K562 (cell line): ENCODE measurements at regions not wholly inside any gene's neighbourhood (a gene's known extent, or its start where the extent isn't known, plus 50 kb on each side); places are given as distances from the start of the nearest gene placed in this dataset.

Experiments
- ATAC-seq: fragments of 200-7000 bp; cut with Tn5 transposase; 3 replicates; pipeline ENCODE4 v1.9.1; 2020; ENCODE audit warnings: moderate library complexity
- BruUV-seq: library from RNA; stranded (reverse); fragments of 400-500 nt; replicated peaks from 2 replicates; lab custom pipeline; 2021; lab: Mats Ljungman, UMichigan
- CTCF ChIA-PET: fragments of 300-600 bp; formaldehyde crosslinking; extraction: SDS; loops from one replicate; lab custom pipeline; 2021; ENCODE audit warnings: low intra/inter-chr PET ratio; lab: Yijun Ruan, JAX
- POLR2A ChIA-PET: fragments of 300-600, 350-650 bp; sonication (Branson Sonifier 250); formaldehyde crosslinking; extraction: SDS; loops from one replicate; lab custom pipeline; 2021; ENCODE audit warnings: antibody characterized with exemption, inconsistent platforms; lab: Yijun Ruan, JAX
- DNase-seq, 4 experiments: peaks; one replicate each; pipeline versions ENCODE4 v3.0.0 to v3.0.0-alpha.2; 2011 to 2018; ENCODE audit warnings: low spot score in 3 of 4, mixed read lengths in 3 of 4; ENCODE audit errors: extremely low read depth in 1 of 4
- FAIRE-seq: peaks from 2 replicates; lab custom pipeline; 2011; peaks lifted over from hg19 to GRCh38; lab: Jason Lieb, UNC
- H2AFZ ChIP-seq: 2 replicates; pipeline ENCODE4 v1.6.0; 2011; ENCODE audit warnings: low read depth, low read length, control low read depth, inconsistent platforms
- H3K27ac ChIP-seq: fragments of 200-600 bp; 3 replicates; pipeline ENCODE4 v1.8.0; 2011; ENCODE audit warnings: low read depth, mild to moderate bottlenecking, control low read depth, inconsistent platforms, low read length, moderate library complexity, mixed read lengths; ENCODE audit errors: extremely low read depth
- H3K27me3 ChIP-seq, 2 experiments: fragments of 300-600 bp in 1 of 2; 2 replicates in 1 of 2; 3 replicates in 1 of 2; pipeline versions ENCODE4 v1.6.0 to v1.8.0; 2011; ENCODE audit warnings: inconsistent platforms in 2 of 2, low read length in 2 of 2, mild to moderate bottlenecking in 1 of 2, mixed read lengths in 1 of 2, moderate library complexity in 1 of 2; ENCODE audit not compliant: control insufficient read depth in 2 of 2, insufficient read depth in 2 of 2
- H3K36me3 ChIP-seq: fragments of 300-600 bp; 3 replicates; pipeline ENCODE4 v1.8.0; 2011; ENCODE audit warnings: mild to moderate bottlenecking, low read length, inconsistent platforms; ENCODE audit not compliant: control insufficient read depth, insufficient read depth
- H3K4me1 ChIP-seq, 2 experiments: fragments of 200-600 bp in 1 of 2; replicated peaks in 1 of 2; 2 replicates in 1 of 2; 3 replicates in 1 of 2; pipeline versions ENCODE4 v1.5.1 to v1.8.0; 2011; ENCODE audit warnings: inconsistent platforms in 2 of 2, low read length in 2 of 2, mild to moderate bottlenecking in 1 of 2, mixed read lengths in 1 of 2, moderate library complexity in 1 of 2; ENCODE audit not compliant: control insufficient read depth in 2 of 2, insufficient read depth in 2 of 2
- H3K4me2 ChIP-seq: 2 replicates; pipeline ENCODE4 v1.6.1; 2011; ENCODE audit warnings: low read length, control low read depth, inconsistent platforms, mixed read lengths; ENCODE audit not compliant: insufficient read depth
- H3K4me3 ChIP-seq: fragments of 200-600 bp; sonication (generic), shearing (Covaris generic); 2 replicates; pipeline ENCODE4 v1.5.1; 2016; ENCODE audit warnings: control low read depth, inconsistent platforms
- H3K79me2 ChIP-seq: fragments of 200-600 bp; 3 replicates; pipeline ENCODE4 v1.8.0; 2011; ENCODE audit warnings: low read length, inconsistent platforms; ENCODE audit not compliant: control insufficient read depth, insufficient read depth
- H3K9ac ChIP-seq, 2 experiments: 2 replicates each; pipeline versions ENCODE4 v1.6.0 to v1.6.1; 2011; ENCODE audit warnings: low read depth in 2 of 2, low read length in 2 of 2, control low read depth in 1 of 2, inconsistent platforms in 1 of 2, mild to moderate bottlenecking in 1 of 2, mixed read lengths in 1 of 2; ENCODE audit not compliant: insufficient read depth in 1 of 2
- H3K9me1 ChIP-seq: one replicate; pipeline ENCODE4 v1.6.0; 2011; ENCODE audit warnings: inconsistent platforms, mild to moderate bottlenecking, low read length, moderate library complexity; ENCODE audit not compliant: control insufficient read depth, insufficient read depth
- H3K9me3 ChIP-seq: replicated peaks from 2 replicates; pipeline ENCODE4 v1.5.1; 2011; ENCODE audit warnings: low read depth, low read length, inconsistent platforms; ENCODE audit not compliant: control insufficient read depth, insufficient read depth
- H4K20me1 ChIP-seq: replicated peaks from 2 replicates; pipeline ENCODE4 v1.6.1; 2011; ENCODE audit warnings: low read length, inconsistent platforms, mixed read lengths; ENCODE audit not compliant: control insufficient read depth, insufficient read depth
- BHLHE40 ChIP-seq: IDR thresholded peaks from 2 replicates; pipeline ENCODE4 v1.6.1; 2011; ENCODE audit warnings: low read length, improper control_type of control experiment
- FOSL1 ChIP-seq: fragments of 200-800 bp; sonication (Bioruptor generic); conservative IDR thresholded peaks from 2 replicates; pipeline ENCODE4 v1.6.1; 2016; ENCODE audit warnings: missing genetic modification characterization, missing compliant biosample characterization
- MCM7 ChIP-seq, 2 experiments: fragments of 450-650 bp; IDR thresholded peaks; 2 replicates each; pipeline ENCODE4 v1.6.1; 2016 to 2018
- NFIC ChIP-seq: fragments of 450-650 bp; IDR thresholded peaks from 2 replicates; pipeline ENCODE4 v1.6.1; 2017; ENCODE audit warnings: mild to moderate bottlenecking, inconsistent platforms
- NONO ChIP-seq, 2 experiments: fragments of 200-400 bp in 1 of 2; fragments of 450-650 bp in 1 of 2; formaldehyde crosslinking in 1 of 2; IDR thresholded peaks; 2 replicates each; pipeline ENCODE4 v1.6.1; 2017; ENCODE audit warnings: low read depth in 2 of 2, mild to moderate bottlenecking in 2 of 2, moderate library complexity in 2 of 2, low read length in 1 of 2
- PHF20 ChIP-seq: fragments of 450-650 bp; IDR thresholded peaks from 2 replicates; pipeline ENCODE4 v1.6.1; 2018; ENCODE audit not compliant: partially characterized antibody
- PHF21A ChIP-seq: fragments of 450-650 bp; IDR thresholded peaks from 2 replicates; pipeline ENCODE4 v1.6.1; 2017; ENCODE audit warnings: low read depth, borderline replicate concordance
- POLR2B ChIP-seq: fragments of 450-650 bp; IDR thresholded peaks from 2 replicates; pipeline ENCODE4 v1.6.1; 2018; ENCODE audit warnings: low read depth; ENCODE audit not compliant: partially characterized antibody
- PRPF4 ChIP-seq: fragments of 200-400 bp; formaldehyde crosslinking; IDR thresholded peaks from one replicate; pipeline ENCODE4 v1.6.1; 2017; ENCODE audit warnings: low read length, low read depth, mild to moderate bottlenecking; ENCODE audit not compliant: insufficient read depth, poor library complexity, severe bottlenecking
- PTTG1 ChIP-seq: fragments of 450-650 bp; IDR thresholded peaks from 2 replicates; pipeline ENCODE4 v1.6.1; 2016; ENCODE audit warnings: low read depth, mild to moderate bottlenecking, missing genetic modification characterization, missing compliant biosample characterization
- SIRT6 ChIP-seq: IDR thresholded peaks from one replicate; pipeline ENCODE4 v1.6.1; 2012; ENCODE audit warnings: low read depth, mild to moderate bottlenecking, control low read depth, inconsistent platforms, low read length, moderate library complexity
- SMARCE1 ChIP-seq: fragments of 450-650 bp; IDR thresholded peaks from 2 replicates; pipeline ENCODE4 v1.7.1; 2016; ENCODE audit warnings: mild to moderate bottlenecking
- TRIM24 ChIP-seq, 2 experiments: fragments of 450-650 bp; IDR thresholded peaks; 2 replicates each; pipeline ENCODE4 v1.6.1; 2016
- ZEB2 ChIP-seq: fragments of 450-650 bp; IDR thresholded peaks from 2 replicates; pipeline ENCODE4 v1.6.1; 2016
- ZNF512 ChIP-seq: IDR thresholded peaks from 2 replicates; pipeline ENCODE4 v1.6.1; 2016; ENCODE audit warnings: missing genetic modification characterization, missing compliant biosample characterization
- WGBS: fragments of 100-300 bp; shearing (Covaris generic); methylation state at CpG from one replicate; pipeline ENCODE4 v1.1.6; 2016; ENCODE audit warnings: low coverage, mixed read lengths; ENCODE audit not compliant: insufficient coverage; ENCODE audit errors: missing lambda C conversion rate; 5-methylcytosine and 5-hydroxymethylcytosine counted together
- in situ Hi-C: fragments of 300-500 bp; cut with MboI; formaldehyde crosslinking; loops from 4 replicates; pipeline ENCODE4 v1.15.0; 2018; ENCODE audit warnings: inconsistent platforms, mixed read lengths
- intact Hi-C: fragments of 100-400 bp; cut with micrococcal nuclease; formaldehyde crosslinking; loops from 2 replicates; pipeline ENCODE4 v1.14.2; 2022
- TF ChIP-seq, protein P1 (sequence below): IDR thresholded peaks from 2 replicates; pipeline ENCODE4 v1.6.1; 2011; ENCODE audit not compliant: insufficient read length; ENCODE audit errors: extremely low read depth
- TF ChIP-seq, protein P2 (sequence below): fragments of 450-650 bp; formaldehyde crosslinking; IDR thresholded peaks from 2 replicates; pipeline ENCODE4 v1.4.0; 2020; ENCODE audit warnings: mild to moderate bottlenecking
- TF ChIP-seq, protein P3 (sequence below): fragments of 250-450 bp; sonication (Bioruptor Pico); IDR thresholded peaks from 2 replicates; pipeline ENCODE4 v1.4.0; 2020; ENCODE audit warnings: mild to moderate bottlenecking, moderate library complexity, borderline replicate concordance

DNA sequence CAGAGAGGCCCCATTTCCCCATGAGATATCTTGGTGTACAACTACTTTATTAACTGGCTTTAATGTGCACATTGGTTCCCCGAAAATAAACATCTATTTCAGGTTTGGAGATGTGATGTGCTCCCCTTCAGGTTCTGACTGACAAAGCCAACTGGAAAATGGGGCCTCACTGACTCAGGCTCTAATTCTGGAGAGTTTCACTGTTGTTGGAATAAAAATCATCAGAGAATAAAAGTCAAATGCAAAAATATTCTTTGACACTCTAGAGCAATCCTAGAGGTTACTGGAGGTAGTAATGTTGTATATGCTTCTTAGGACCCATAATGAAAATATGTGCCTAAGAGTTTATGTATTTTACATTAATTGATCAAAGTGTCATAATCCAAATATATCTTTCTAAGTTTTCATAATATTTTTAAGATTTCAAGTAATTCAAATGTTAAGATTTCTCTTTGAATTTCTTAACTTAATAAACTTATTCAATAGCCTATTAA is 189.9 kb upstream of the COL3A1 start:
- CTCF ChIA-PET: no interaction called here
- ATAC-seq (no peak), FAIRE-seq (no peak), DNase-seq (no peak)
- Histone ChIP-seq H3K27me3 (no peaks in the 10 kb centered on the region), H2AFZ (no peak overlapping the region), H3K9me3 (no peaks in the 10 kb centered on the region), H3K79me2 (no peaks in the 10 kb centered on the region), H3K9ac (no peak overlapping the region), H3K4me1 (no peaks in the 10 kb centered on the region), H3K4me2 (no peak overlapping the region), H4K20me1 (no peaks in the 10 kb centered on the region), H3K36me3 (no peaks in the 10 kb centered on the region), H3K9me1 (no peaks in the 10 kb centered on the region), H3K27ac (no peak overlapping the region), H3K4me3 (no peak overlapping the region)
- in situ Hi-C loops: no loop called here
- POLR2A ChIA-PET: no interaction called here
- WGBS: 0% methylated on average over 1 of the region's 1 CpG
- BruUV-seq: no TSS peak
- intact Hi-C loops: no loop called here
- TF ChIP-seq PHF20 (no peak), BHLHE40 (no peak), POLR2B (no peak), PHF21A (no peak), ZEB2 (no peak), TRIM24 (IDR thresholded peaks at IDR 0.05) (no peak), SMARCE1 (no peak), FOSL1 (no peak), ZNF512 (tag) (no peak), MCM7 (IDR thresholded peaks at IDR 0.05) (no peak), NONO (IDR thresholded peaks at IDR 0.05; ENCODE audit: low read depth in 2 of 2, low read length in 1 of 2) (no peak), PRPF4 (no peak), NFIC (no peak), PTTG1 (no peak), SIRT6 (no peak)
- TF ChIP-seq, protein P1, sequence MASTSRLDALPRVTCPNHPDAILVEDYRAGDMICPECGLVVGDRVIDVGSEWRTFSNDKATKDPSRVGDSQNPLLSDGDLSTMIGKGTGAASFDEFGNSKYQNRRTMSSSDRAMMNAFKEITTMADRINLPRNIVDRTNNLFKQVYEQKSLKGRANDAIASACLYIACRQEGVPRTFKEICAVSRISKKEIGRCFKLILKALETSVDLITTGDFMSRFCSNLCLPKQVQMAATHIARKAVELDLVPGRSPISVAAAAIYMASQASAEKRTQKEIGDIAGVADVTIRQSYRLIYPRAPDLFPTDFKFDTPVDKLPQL: no peak
- TF ChIP-seq, protein P2, sequence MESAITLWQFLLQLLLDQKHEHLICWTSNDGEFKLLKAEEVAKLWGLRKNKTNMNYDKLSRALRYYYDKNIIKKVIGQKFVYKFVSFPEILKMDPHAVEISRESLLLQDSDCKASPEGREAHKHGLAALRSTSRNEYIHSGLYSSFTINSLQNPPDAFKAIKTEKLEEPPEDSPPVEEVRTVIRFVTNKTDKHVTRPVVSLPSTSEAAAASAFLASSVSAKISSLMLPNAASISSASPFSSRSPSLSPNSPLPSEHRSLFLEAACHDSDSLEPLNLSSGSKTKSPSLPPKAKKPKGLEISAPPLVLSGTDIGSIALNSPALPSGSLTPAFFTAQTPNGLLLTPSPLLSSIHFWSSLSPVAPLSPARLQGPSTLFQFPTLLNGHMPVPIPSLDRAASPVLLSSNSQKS: no peak
- TF ChIP-seq, protein P3, sequence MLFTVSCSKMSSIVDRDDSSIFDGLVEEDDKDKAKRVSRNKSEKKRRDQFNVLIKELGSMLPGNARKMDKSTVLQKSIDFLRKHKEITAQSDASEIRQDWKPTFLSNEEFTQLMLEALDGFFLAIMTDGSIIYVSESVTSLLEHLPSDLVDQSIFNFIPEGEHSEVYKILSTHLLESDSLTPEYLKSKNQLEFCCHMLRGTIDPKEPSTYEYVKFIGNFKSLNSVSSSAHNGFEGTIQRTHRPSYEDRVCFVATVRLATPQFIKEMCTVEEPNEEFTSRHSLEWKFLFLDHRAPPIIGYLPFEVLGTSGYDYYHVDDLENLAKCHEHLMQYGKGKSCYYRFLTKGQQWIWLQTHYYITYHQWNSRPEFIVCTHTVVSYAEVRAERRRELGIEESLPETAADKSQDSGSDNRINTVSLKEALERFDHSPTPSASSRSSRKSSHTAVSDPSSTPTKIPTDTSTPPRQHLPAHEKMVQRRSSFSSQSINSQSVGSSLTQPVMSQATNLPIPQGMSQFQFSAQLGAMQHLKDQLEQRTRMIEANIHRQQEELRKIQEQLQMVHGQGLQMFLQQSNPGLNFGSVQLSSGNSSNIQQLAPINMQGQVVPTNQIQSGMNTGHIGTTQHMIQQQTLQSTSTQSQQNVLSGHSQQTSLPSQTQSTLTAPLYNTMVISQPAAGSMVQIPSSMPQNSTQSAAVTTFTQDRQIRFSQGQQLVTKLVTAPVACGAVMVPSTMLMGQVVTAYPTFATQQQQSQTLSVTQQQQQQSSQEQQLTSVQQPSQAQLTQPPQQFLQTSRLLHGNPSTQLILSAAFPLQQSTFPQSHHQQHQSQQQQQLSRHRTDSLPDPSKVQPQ: no peak
